ENCODE measurements at regions not wholly inside any gene's neighbourhood (a gene's known extent, or its start where the extent isn't known, plus 50 kb on each side); places are given as distances from the start of the nearest gene placed in this dataset.
"Not testable (repeated sequence)": the region's sequence is repeated elsewhere in the genome, so short reads cannot be mapped to it uniquely, and the experiment has no call there.

- TF ChIP-seq, protein P1, sequence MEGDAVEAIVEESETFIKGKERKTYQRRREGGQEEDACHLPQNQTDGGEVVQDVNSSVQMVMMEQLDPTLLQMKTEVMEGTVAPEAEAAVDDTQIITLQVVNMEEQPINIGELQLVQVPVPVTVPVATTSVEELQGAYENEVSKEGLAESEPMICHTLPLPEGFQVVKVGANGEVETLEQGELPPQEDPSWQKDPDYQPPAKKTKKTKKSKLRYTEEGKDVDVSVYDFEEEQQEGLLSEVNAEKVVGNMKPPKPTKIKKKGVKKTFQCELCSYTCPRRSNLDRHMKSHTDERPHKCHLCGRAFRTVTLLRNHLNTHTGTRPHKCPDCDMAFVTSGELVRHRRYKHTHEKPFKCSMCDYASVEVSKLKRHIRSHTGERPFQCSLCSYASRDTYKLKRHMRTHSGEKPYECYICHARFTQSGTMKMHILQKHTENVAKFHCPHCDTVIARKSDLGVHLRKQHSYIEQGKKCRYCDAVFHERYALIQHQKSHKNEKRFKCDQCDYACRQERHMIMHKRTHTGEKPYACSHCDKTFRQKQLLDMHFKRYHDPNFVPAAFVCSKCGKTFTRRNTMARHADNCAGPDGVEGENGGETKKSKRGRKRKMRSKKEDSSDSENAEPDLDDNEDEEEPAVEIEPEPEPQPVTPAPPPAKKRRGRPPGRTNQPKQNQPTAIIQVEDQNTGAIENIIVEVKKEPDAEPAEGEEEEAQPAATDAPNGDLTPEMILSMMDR (IDR thresholded peaks at IDR 0.05): not testable (repeated sequence)
- TF ChIP-seq POLR2AphosphoS5 (IDR thresholded peaks at IDR 0.05): not testable (repeated sequence)
These were observed 538.3 kb downstream of the KIF2B start for GRCh38 chr17:54361073-54361472.

Data from stomach (tissue), 4 donors.